Breast epithelium (tissue), 3 donors: ENCODE measurements at regions not wholly inside any gene's neighbourhood (a gene's known extent, or its start where the extent isn't known, plus 50 kb on each side); places are given as distances from the start of the nearest gene placed in this dataset.

ENCODE experiments used
- POLR2A ChIP-seq: fragments of 450-650 bp; IDR thresholded peaks from one replicate; pipeline ENCODE4 v1.6.1; 2016; ENCODE audit warnings: antibody characterized with exemption, mild to moderate bottlenecking, moderate library complexity
- TF ChIP-seq, protein P1 (sequence below), 3 donors: fragments of 450-650 bp; IDR thresholded peaks; one replicate each; pipeline ENCODE4 v1.5.1; 2016 to 2017; ENCODE audit warnings: antibody characterized with exemption in 3 of 3, mild to moderate bottlenecking in 3 of 3, moderate library complexity in 3 of 3

GRCh38 chr2:122329278-122329677, 573.8 kb downstream of the TSN start:
- TF ChIP-seq, protein P1, sequence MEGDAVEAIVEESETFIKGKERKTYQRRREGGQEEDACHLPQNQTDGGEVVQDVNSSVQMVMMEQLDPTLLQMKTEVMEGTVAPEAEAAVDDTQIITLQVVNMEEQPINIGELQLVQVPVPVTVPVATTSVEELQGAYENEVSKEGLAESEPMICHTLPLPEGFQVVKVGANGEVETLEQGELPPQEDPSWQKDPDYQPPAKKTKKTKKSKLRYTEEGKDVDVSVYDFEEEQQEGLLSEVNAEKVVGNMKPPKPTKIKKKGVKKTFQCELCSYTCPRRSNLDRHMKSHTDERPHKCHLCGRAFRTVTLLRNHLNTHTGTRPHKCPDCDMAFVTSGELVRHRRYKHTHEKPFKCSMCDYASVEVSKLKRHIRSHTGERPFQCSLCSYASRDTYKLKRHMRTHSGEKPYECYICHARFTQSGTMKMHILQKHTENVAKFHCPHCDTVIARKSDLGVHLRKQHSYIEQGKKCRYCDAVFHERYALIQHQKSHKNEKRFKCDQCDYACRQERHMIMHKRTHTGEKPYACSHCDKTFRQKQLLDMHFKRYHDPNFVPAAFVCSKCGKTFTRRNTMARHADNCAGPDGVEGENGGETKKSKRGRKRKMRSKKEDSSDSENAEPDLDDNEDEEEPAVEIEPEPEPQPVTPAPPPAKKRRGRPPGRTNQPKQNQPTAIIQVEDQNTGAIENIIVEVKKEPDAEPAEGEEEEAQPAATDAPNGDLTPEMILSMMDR (IDR thresholded peaks at IDR 0.05), result no peak
- TF ChIP-seq POLR2A, result no peak
